Right lobe of liver (tissue), 6 donors: ENCODE measurements at regions not wholly inside any gene's neighbourhood (a gene's known extent, or its start where the extent isn't known, plus 50 kb on each side); places are given as distances from the start of the nearest gene placed in this dataset.

Experiments
- ATAC-seq, 4 donors: fragments of 200-7000 bp; cut with Tn5 transposase; one replicate each; pipeline ENCODE4 v1.9.1; 2020; ENCODE audit warnings: mild to moderate bottlenecking in 4 of 4, moderate library complexity in 4 of 4
- DNase-seq, 3 donors: peaks; one replicate each; pipeline ENCODE4 v3.0.0-alpha.2; 2020
- H3K27ac ChIP-seq, 3 donors: fragments of 200-600 bp; one replicate each; pipeline ENCODE4 v1.8.0; 2022
- H3K27me3 ChIP-seq, 2 donors: fragments of 200-600 bp; one replicate each; pipeline ENCODE4 v1.8.0; 2022
- H3K36me3 ChIP-seq, 4 donors: fragments of 200-600 bp; sonication (generic) in 1 of 4; one replicate each; pipeline versions ENCODE4 v1.5.1 to v1.8.0; 2017 to 2022; ENCODE audit warnings: control low read depth in 1 of 4
- H3K4me1 ChIP-seq, 4 donors: fragments of 200-600 bp; sonication (generic) in 1 of 4; one replicate each; pipeline versions ENCODE4 v1.5.1 to v1.8.0; 2017 to 2022; ENCODE audit warnings: control low read depth in 1 of 4
- H3K4me3 ChIP-seq, 3 donors: fragments of 200-600 bp; one replicate each; pipeline ENCODE4 v1.8.0; 2022
- H3K9me3 ChIP-seq, 4 donors: fragments of 200-600 bp; sonication (generic) in 1 of 4; one replicate each; pipeline versions ENCODE4 v1.5.1 to v1.8.0; 2017 to 2022; ENCODE audit warnings: control low read depth in 1 of 4
- POLR2A ChIP-seq: fragments of 450-650 bp; IDR thresholded peaks from one replicate; pipeline ENCODE4 v1.6.1; 2017; ENCODE audit warnings: antibody characterized with exemption, mild to moderate bottlenecking
- WGBS: methylation state at CpG from one replicate; pipeline ENCODE4 v1.1.6; 2018; ENCODE audit warnings: low coverage, low lambda C conversion rate; ENCODE audit not compliant: insufficient coverage; ENCODE audit errors: missing lambda C conversion rate; 5-methylcytosine and 5-hydroxymethylcytosine counted together
- intact Hi-C, 2 donors: fragments of 100-400 bp; cut with DNase I; formaldehyde crosslinking; loops; one replicate each; pipeline versions ENCODE4 v1.11.2 to v1.14.1; 2022
- TF ChIP-seq, protein P1 (sequence below), 4 donors: fragments of 200-600 bp in 3 of 4; fragments of 450-650 bp in 1 of 4; IDR thresholded peaks; one replicate each; pipeline versions ENCODE4 v1.5.1 to v1.8.0; 2016 to 2022; ENCODE audit warnings: antibody characterized with exemption in 4 of 4, mild to moderate bottlenecking in 2 of 4
- donor health status: DM: no; HTN: yes; CAD: no.
- donor health status: DM: no; HTN: no; CAD: no.
- donor health status: DM: no; HTN: no; CAD: no.
- donor health status: DM: no; HTN: yes; CAD: no.
- donor health status: DM: no; HTN: yes; CAD: no.

GRCh38 chr6:121600389-121601168 is 165.1 kb downstream of the GJA1 start:
- 67% methylated on average over 6 of the region's 6 CpGs for WGBS
- H3K4me1 ChIP-seq = no peaks in the 10 kb centered on the region
- no peak overlapping the region for H3K4me3 ChIP-seq
- H3K27ac ChIP-seq = no peak overlapping the region
- TF ChIP-seq POLR2A = no peak
- no peaks in the 10 kb centered on the region for H3K9me3 ChIP-seq
- DNase-seq (no peak), ATAC-seq (no peak)
- intact Hi-C loops = no loop called here
- H3K27me3 ChIP-seq = no peaks in the 10 kb centered on the region
- H3K36me3 ChIP-seq = no peaks in the 10 kb centered on the region

DNA sequence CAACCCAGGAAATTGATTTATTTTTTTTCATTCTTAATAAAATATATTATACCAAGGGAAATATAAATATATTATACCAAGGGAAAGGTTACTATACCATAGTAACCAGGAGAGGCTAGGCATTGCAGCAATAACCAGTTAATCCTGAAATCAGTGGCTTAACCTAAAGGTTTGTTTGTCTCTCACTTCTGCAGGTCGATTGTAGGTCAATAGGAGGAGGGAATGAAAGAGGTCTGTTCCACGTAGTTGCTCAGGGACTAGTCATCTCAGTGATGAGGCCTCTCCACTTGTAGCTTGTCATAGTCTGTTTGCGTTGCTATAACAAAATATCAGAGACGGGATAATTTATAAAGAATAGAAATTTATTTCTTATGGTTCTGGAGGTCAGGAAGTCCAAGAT is 168.0 kb downstream of the GJA1 start:
- 29% methylated on average over 4 of the region's 4 CpGs for WGBS
- TF ChIP-seq, protein P1, sequence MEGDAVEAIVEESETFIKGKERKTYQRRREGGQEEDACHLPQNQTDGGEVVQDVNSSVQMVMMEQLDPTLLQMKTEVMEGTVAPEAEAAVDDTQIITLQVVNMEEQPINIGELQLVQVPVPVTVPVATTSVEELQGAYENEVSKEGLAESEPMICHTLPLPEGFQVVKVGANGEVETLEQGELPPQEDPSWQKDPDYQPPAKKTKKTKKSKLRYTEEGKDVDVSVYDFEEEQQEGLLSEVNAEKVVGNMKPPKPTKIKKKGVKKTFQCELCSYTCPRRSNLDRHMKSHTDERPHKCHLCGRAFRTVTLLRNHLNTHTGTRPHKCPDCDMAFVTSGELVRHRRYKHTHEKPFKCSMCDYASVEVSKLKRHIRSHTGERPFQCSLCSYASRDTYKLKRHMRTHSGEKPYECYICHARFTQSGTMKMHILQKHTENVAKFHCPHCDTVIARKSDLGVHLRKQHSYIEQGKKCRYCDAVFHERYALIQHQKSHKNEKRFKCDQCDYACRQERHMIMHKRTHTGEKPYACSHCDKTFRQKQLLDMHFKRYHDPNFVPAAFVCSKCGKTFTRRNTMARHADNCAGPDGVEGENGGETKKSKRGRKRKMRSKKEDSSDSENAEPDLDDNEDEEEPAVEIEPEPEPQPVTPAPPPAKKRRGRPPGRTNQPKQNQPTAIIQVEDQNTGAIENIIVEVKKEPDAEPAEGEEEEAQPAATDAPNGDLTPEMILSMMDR (IDR thresholded peaks at IDR 0.05) = no peak
- no peak for TF ChIP-seq POLR2A
- no peak for ATAC-seq
- intact Hi-C loops = no loop called here
- DNase-seq = no peak
- H3K36me3 ChIP-seq = no peaks in the 10 kb centered on the region
- no peaks in the 10 kb centered on the region for H3K9me3 ChIP-seq
- no peaks in the 10 kb centered on the region for H3K4me1 ChIP-seq
- H3K27ac ChIP-seq = no peak overlapping the region
- no peaks in the 10 kb centered on the region for H3K27me3 ChIP-seq
- no peak overlapping the region for H3K4me3 ChIP-seq

GRCh38 chr6:121607721-121608120 is 172.3 kb downstream of the GJA1 start:
- TF ChIP-seq, protein P1 (IDR thresholded peaks at IDR 0.05) = no peak
- no peak for TF ChIP-seq POLR2A
- no peaks in the 10 kb centered on the region for H3K27me3 ChIP-seq
- ATAC-seq (no peak), DNase-seq (no peak)
- H3K36me3 ChIP-seq = no peaks in the 10 kb centered on the region
- no peak overlapping the region for H3K4me3 ChIP-seq
- H3K4me1 ChIP-seq = no peaks in the 10 kb centered on the region
- 33% methylated on average over 2 of the region's 2 CpGs for WGBS
- H3K9me3 ChIP-seq = no peaks in the 10 kb centered on the region
- intact Hi-C loops = no loop called here
- no peak overlapping the region for H3K27ac ChIP-seq

- Histone ChIP-seq H3K9me3 (no peaks in the 10 kb centered on the region), H3K4me1 (no peaks in the 10 kb centered on the region), H3K27me3 (no peaks in the 10 kb centered on the region), H3K27ac (no peak overlapping the region), H3K36me3 (no peaks in the 10 kb centered on the region), H3K4me3 (no peak overlapping the region)
- intact Hi-C loops = no loop called here
- no peak for TF ChIP-seq POLR2A
- TF ChIP-seq, protein P1 (IDR thresholded peaks at IDR 0.05) = no peak
- DNase-seq = no peak
- WGBS = 31% methylated on average over 3 of the region's 3 CpGs
- no peak for ATAC-seq
Measured at GRCh38 chr6:121608270-121608669, 172.8 kb downstream of the GJA1 start.

GRCh38 chr6:121609281-121609680 is 173.8 kb downstream of the GJA1 start:
- no peaks in the 10 kb centered on the region for H3K9me3 ChIP-seq
- no peaks in the 10 kb centered on the region for H3K36me3 ChIP-seq
- H3K27me3 ChIP-seq = no peaks in the 10 kb centered on the region
- intact Hi-C loops = no loop called here
- ATAC-seq (no peak), DNase-seq (no peak)
- no peak overlapping the region for H3K27ac ChIP-seq
- no peaks in the 10 kb centered on the region for H3K4me1 ChIP-seq
- H3K4me3 ChIP-seq = no peak overlapping the region
- TF ChIP-seq POLR2A = no peak
- TF ChIP-seq, protein P1 (IDR thresholded peaks at IDR 0.05) = no peak
